HG02973 (cell line): ENCODE measurements at regions not wholly inside any gene's neighbourhood (a gene's known extent, or its start where the extent isn't known, plus 50 kb on each side); places are given as distances from the start of the nearest gene placed in this dataset.
"Not testable (repeated sequence)": the region's sequence is repeated elsewhere in the genome, so short reads cannot be mapped to it uniquely, and the experiment has no call there.

Experiments
- ATAC-seq: cut with Tn5 transposase; IDR thresholded peaks from one replicate; pipeline ENCODE4 v1.9.1; 2021; ENCODE audit warnings: moderate library complexity; ENCODE audit not compliant: unreplicated experiment

DNA sequence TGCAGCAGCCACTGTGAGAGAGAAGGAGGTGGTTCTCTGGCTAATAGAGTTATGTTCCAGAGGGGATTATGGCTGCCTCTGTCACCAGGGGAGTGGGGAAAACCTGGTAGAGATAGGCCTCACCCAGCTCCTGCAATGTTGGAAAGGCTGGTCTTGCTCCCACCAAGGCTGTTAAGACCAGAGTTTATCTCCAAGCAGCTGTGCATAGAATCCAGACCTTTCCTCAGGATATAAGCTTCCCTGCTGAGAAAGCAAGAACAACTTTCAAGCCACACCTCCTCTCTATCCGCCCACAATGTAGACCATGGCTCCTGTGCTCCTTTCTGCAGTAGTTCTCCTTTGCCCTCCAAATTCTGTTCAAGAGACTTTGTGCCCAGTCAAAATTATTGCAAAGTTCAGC is 1375.4 kb downstream of the REEP3 start:
- no peak for ATAC-seq

GRCh38 chr10:64906311-64906710 is 1385.1 kb downstream of the REEP3 start:
- ATAC-seq = not testable (repeated sequence)

- ATAC-seq = not testable (repeated sequence)
Observed at GRCh38 chr10:64924306-64924705, 1403.1 kb downstream of the REEP3 start.

- ATAC-seq = no peak
Observed at GRCh38 chr10:64952042-64952441, 1430.8 kb downstream of the REEP3 start.

DNA sequence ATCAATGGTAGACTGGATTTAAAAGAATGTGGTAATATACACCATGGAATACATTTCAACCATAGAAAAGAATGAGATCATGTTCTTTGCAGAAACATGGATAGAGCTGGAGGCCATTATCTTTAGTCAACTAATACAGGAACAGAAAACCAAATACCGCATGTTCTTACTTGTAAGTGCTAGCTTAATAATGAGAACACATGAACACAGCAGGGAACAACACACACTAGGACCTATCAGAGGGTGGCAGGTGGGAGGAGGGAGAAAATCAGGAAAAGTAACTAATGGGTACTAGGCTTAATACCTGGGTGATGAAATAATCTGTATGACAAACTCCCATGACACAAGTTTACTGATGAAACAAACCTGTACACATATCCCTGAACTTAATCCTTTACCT is 1435.2 kb downstream of the REEP3 start:
- no peak for ATAC-seq

GRCh38 chr10:64959116-64959515 is 1437.9 kb downstream of the REEP3 start:
- no peak for ATAC-seq

- ATAC-seq = no peak
Observed at GRCh38 chr10:64959883-64960282, 1438.7 kb downstream of the REEP3 start.

DNA sequence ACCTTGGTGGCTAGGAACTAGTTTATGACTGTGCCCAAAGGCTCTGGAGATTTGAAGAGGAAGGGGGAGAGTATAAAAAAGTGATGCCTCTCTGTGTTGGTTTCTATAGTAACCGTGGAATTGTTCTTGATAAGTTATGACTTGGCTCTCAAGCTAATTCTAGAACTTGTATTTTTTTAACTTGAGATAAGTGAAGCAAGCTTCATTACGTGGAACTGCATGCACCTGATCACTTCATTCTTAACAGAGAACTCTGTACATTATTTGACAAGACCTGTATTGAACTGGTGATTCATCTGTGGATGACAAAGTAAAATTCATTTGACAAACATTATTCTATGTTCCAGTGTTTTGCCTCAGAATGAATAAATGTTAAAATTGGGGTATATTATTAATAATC is 1452.2 kb downstream of the REEP3 start:
- ATAC-seq = no peak

DNA sequence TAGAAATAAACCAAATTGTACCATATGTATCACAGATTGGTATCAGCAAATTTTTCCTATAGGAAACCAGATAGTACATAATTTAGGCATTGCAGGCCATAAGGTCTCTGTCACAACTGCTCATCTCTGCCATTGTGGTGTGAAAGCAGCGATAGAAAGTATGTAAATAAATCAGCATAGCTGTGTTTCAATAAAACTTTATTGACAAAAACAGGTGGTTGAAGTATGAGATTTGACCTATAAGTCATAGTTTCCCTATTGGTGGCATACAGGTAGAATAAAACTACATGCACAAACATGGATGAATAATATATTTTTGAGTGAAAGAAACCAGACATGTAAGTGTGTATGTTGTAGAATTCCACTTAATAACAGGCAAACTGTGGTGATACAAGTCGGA is 1454.9 kb downstream of the REEP3 start:
- ATAC-seq = no peak

DNA sequence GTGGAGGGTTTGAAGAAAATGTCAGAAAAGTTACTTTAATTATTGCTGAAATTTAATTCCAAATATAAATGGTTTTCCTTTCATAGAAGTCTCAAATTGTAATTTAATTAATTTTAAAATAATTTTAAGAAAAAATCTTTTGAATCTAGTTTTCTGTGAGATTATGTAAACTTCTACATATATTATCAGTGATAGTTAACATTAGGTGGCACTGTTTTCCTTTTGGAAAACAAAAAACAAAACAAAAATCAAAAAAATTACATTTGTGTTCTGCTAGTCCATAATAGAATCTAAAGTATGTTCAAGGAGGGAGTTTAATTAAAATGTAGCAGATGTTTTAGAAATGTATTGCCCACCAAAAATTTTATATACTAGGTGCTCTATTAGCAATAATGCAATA is 1456.7 kb downstream of the REEP3 start:
- ATAC-seq = no peak

DNA sequence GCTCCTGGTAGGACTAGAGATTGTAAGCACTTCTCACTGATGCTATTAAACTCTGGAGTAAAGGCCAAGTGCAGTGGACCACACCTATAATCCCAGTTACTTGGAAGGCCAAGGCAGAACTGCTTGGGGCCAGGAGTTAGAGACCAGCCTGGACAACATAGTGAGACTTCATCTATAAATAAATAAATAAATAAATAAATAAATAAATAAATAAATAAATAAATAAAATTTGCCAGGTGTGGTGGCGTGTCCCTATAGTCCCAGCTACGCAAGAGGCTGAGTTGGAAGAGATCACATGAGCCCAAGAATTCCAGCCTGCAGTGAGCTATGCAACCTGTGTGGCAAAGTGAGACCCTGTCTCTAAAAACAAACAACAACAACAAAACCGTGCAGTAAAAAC is 1475.7 kb downstream of the REEP3 start:
- no peak for ATAC-seq

DNA sequence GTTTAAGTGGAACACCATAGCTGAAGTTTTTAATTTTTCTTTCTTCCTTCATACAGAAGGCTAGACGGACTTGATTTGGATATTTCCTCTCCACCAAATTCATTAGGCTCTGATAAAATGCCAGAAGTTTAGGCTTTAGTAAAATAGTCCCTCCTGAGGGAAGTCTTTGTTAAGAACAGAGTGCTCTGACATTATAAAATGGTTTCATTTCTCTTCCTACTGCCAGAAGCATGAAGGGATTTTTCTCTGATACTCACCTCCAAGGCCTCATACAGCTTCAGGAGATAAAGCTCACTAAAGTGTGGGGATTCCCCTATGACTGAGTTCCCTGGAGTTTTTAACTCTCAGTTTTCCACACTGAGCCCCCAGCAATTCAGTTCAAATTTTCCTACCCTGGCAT is 1489.6 kb downstream of the REEP3 start:
- ATAC-seq = no peak

DNA sequence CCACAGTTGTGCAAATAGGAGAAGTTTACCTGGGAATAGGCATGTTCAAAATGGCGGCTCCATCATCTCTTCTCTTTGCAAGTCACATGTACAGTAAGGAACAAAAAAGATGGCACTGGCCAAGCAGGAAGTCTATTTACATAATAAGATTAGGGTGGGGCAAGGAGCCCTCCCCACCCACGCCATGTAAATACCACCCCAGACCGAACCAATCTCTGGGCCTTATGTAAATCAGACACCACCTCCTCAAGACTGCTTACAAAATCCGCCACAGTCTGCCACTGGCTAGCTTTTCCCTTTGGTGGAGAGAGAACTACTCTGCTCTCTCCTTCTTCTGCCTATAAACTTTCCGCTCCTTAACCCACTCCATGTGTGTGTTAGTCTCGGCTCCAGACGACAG is 1496.3 kb downstream of the REEP3 start:
- ATAC-seq = no peak

GRCh38 chr10:65024886-65025285 is 1503.7 kb downstream of the REEP3 start:
- ATAC-seq = no peak

GRCh38 chr10:65030263-65030662 is 1509.1 kb downstream of the REEP3 start:
- no peak for ATAC-seq

GRCh38 chr10:65032867-65033769 is 1511.9 kb downstream of the REEP3 start:
- no peak for ATAC-seq

DNA sequence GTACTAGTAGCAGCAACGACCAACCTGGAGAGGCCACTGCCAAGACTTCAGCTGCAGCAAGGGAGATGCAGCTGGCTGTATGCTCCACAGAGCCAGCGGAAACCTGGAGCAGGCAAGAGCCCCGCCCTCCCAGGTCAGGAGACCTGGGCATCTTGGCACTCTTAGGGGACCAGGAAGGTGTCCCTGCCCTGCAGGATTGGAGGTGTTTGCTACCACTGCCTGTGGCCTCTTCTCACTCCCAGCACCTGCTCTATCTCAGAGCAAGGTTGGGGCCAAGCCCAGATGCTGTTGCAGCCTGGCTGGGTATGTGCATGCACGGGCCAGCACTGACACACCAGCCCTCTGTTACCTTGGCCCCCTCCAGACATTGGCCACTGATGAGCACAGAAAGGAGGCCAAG is 1512.8 kb downstream of the REEP3 start:
- no peak for ATAC-seq

DNA sequence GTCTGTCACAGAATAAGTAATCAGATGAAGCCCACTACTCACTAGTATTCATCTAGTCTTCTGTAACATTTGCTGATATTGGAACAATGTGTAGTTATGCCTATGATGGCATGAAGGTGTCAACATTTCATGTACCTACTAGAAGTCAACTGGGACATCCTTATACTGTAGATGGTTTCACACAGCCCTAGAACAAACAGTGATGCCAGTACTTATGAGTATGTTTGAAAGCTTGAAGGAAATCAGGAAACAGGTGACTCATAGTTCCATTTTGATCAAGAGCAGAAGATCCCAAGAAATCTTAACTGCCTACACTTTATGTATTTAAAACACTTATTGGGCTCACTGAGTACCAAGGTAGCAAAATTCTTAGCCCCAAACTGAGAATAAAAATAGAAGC is 1519.6 kb downstream of the REEP3 start:
- ATAC-seq = no peak

- no peak for ATAC-seq
Observed at GRCh38 chr10:65041307-65041706, 1520.1 kb downstream of the REEP3 start.

GRCh38 chr10:65042496-65042895 is 1521.3 kb downstream of the REEP3 start:
- no peak for ATAC-seq

GRCh38 chr10:65046831-65047230 is 1525.6 kb downstream of the REEP3 start:
- no peak for ATAC-seq

- not testable (repeated sequence) for ATAC-seq
Observed at GRCh38 chr10:65052111-65052510, 1530.9 kb downstream of the REEP3 start.

GRCh38 chr10:65053397-65053796 is 1532.2 kb downstream of the REEP3 start:
- ATAC-seq = not testable (repeated sequence)
